WTC11 (cell line): ENCODE measurements at regions not wholly inside any gene's neighbourhood (a gene's known extent, or its start where the extent isn't known, plus 50 kb on each side); places are given as distances from the start of the nearest gene placed in this dataset.

Source experiments
- ATAC-seq: fragments of 200-7000 bp; cut with Tn5 transposase; 2 replicates; pipeline ENCODE4 v1.10.0; 2021; ENCODE audit warnings: mild to moderate bottlenecking, moderate library complexity
- CTCF ChIA-PET: fragments of 300-600 bp; sonication (Branson Sonifier 250); formaldehyde crosslinking; loops from one replicate; lab custom pipeline; 2021; ENCODE audit warnings: antibody characterized with exemption; lab: Charles Lee
- POLR2A ChIA-PET: fragments of 350-600 bp; sonication (Branson Sonifier 250); formaldehyde crosslinking; loops from one replicate; lab custom pipeline; 2021; ENCODE audit warnings: antibody characterized with exemption; lab: Charles Lee
- DNase-seq: peaks from one replicate; pipeline ENCODE4 v3.0.0; 2021; ENCODE audit warnings: low spot score
- H3K27ac Mint-ChIP-seq: 2 replicates; pipeline ENCODE4 v1.8.0; 2021; ENCODE audit warnings: mixed read lengths
- H3K27me3 Mint-ChIP-seq: 2 replicates; pipeline ENCODE4 v1.8.0; 2021; ENCODE audit warnings: low read depth, mild to moderate bottlenecking, moderate library complexity, mixed read lengths
- H3K36me3 Mint-ChIP-seq: 2 replicates; pipeline ENCODE4 v1.8.0; 2021; ENCODE audit warnings: mixed read lengths
- H3K4me1 Mint-ChIP-seq: 2 replicates; pipeline ENCODE4 v1.8.0; 2022; ENCODE audit warnings: mixed read lengths
- H3K4me3 Mint-ChIP-seq: 2 replicates; pipeline ENCODE4 v1.8.0; 2021; ENCODE audit warnings: mild to moderate bottlenecking, moderate library complexity, mixed read lengths
- H3K9me3 Mint-ChIP-seq: 2 replicates; pipeline ENCODE4 v1.8.0; 2021; ENCODE audit warnings: mixed read lengths
- ERG ChIP-seq: fragments of 250-450 bp; sonication (Bioruptor Pico); IDR thresholded peaks from 2 replicates; pipeline ENCODE4 v1.8.0; 2021; ENCODE audit warnings: mild to moderate bottlenecking
- FOXJ3 ChIP-seq: sonication (generic); formaldehyde crosslinking; IDR thresholded peaks from 2 replicates; pipeline ENCODE4 v1.9.0; 2021; ENCODE audit warnings: missing genetic modification reagents, mild to moderate bottlenecking, borderline replicate concordance
- IRF2 ChIP-seq: sonication (generic); formaldehyde crosslinking; IDR thresholded peaks from 2 replicates; pipeline ENCODE4 v1.8.0; 2022; ENCODE audit warnings: low read depth, missing genetic modification reagents, borderline replicate concordance
- MXD4 ChIP-seq: fragments of 250-450 bp; sonication (Bioruptor Pico); IDR thresholded peaks from 2 replicates; pipeline ENCODE4 v1.8.0; 2021; ENCODE audit warnings: mild to moderate bottlenecking, moderate library complexity, borderline replicate concordance
- NFE2L1 ChIP-seq: sonication (generic); formaldehyde crosslinking; IDR thresholded peaks from 2 replicates; pipeline ENCODE4 v1.8.1; 2023; ENCODE audit warnings: missing genetic modification reagents
- NR1H2 ChIP-seq: sonication (generic); formaldehyde crosslinking; IDR thresholded peaks from 2 replicates; pipeline ENCODE4 v1.9.0; 2021; ENCODE audit warnings: mild to moderate bottlenecking, moderate library complexity, missing genetic modification reagents
- TEAD4 ChIP-seq: sonication (generic); formaldehyde crosslinking; IDR thresholded peaks from 2 replicates; pipeline ENCODE4 v1.8.0; 2022; ENCODE audit warnings: mild to moderate bottlenecking, missing genetic modification reagents
- USF1 ChIP-seq: sonication (generic); formaldehyde crosslinking; IDR thresholded peaks from 2 replicates; pipeline ENCODE4 v1.8.0; 2022; ENCODE audit warnings: mild to moderate bottlenecking, missing genetic modification reagents
- TF ChIP-seq, protein P1 (sequence below): fragments of 250-450 bp; sonication (Bioruptor Pico); IDR thresholded peaks from 2 replicates; pipeline ENCODE4 v1.9.0; 2021; ENCODE audit warnings: mild to moderate bottlenecking, borderline replicate concordance
- TF ChIP-seq, protein P2 (sequence below): sonication (generic); formaldehyde crosslinking; IDR thresholded peaks from 2 replicates; pipeline ENCODE4 v1.8.0; 2022; ENCODE audit warnings: missing genetic modification reagents

- Mint-ChIP-seq H3K27me3 (no peaks in the 10 kb centered on the region), H3K36me3 (no peaks in the 10 kb centered on the region), H3K4me1 (peaks cover 16% of the 10 kb centered on the region), H3K4me3 (no peak overlapping the region), H3K9me3 (no peaks in the 10 kb centered on the region), H3K27ac (no peak overlapping the region)
- POLR2A ChIA-PET: no interaction called here
- TF ChIP-seq, protein P1, sequence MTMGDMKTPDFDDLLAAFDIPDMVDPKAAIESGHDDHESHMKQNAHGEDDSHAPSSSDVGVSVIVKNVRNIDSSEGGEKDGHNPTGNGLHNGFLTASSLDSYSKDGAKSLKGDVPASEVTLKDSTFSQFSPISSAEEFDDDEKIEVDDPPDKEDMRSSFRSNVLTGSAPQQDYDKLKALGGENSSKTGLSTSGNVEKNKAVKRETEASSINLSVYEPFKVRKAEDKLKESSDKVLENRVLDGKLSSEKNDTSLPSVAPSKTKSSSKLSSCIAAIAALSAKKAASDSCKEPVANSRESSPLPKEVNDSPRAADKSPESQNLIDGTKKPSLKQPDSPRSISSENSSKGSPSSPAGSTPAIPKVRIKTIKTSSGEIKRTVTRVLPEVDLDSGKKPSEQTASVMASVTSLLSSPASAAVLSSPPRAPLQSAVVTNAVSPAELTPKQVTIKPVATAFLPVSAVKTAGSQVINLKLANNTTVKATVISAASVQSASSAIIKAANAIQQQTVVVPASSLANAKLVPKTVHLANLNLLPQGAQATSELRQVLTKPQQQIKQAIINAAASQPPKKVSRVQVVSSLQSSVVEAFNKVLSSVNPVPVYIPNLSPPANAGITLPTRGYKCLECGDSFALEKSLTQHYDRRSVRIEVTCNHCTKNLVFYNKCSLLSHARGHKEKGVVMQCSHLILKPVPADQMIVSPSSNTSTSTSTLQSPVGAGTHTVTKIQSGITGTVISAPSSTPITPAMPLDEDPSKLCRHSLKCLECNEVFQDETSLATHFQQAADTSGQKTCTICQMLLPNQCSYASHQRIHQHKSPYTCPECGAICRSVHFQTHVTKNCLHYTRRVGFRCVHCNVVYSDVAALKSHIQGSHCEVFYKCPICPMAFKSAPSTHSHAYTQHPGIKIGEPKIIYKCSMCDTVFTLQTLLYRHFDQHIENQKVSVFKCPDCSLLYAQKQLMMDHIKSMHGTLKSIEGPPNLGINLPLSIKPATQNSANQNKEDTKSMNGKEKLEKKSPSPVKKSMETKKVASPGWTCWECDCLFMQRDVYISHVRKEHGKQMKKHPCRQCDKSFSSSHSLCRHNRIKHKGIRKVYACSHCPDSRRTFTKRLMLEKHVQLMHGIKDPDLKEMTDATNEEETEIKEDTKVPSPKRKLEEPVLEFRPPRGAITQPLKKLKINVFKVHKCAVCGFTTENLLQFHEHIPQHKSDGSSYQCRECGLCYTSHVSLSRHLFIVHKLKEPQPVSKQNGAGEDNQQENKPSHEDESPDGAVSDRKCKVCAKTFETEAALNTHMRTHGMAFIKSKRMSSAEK (CRISPR knock-in tag): no peak
- no peak for TF ChIP-seq ERG
- TF ChIP-seq NFE2L1 (CRISPR knock-in tag): no peak
- TF ChIP-seq FOXJ3 (CRISPR knock-in tag): no peak
- TF ChIP-seq MXD4 (CRISPR knock-in tag): no peak
- CTCF ChIA-PET: interaction anchor here (1.3 kb wide), 1 partner anchor 133 kb away, joined by 4 read pairs; no protein-coding TSS in a partner anchor
- DNase-seq (no peak), ATAC-seq (no peak)
These were observed 158.5 kb upstream of the ADGRB3 start for GRCh38 chr6:68476611-68477010.

DNA sequence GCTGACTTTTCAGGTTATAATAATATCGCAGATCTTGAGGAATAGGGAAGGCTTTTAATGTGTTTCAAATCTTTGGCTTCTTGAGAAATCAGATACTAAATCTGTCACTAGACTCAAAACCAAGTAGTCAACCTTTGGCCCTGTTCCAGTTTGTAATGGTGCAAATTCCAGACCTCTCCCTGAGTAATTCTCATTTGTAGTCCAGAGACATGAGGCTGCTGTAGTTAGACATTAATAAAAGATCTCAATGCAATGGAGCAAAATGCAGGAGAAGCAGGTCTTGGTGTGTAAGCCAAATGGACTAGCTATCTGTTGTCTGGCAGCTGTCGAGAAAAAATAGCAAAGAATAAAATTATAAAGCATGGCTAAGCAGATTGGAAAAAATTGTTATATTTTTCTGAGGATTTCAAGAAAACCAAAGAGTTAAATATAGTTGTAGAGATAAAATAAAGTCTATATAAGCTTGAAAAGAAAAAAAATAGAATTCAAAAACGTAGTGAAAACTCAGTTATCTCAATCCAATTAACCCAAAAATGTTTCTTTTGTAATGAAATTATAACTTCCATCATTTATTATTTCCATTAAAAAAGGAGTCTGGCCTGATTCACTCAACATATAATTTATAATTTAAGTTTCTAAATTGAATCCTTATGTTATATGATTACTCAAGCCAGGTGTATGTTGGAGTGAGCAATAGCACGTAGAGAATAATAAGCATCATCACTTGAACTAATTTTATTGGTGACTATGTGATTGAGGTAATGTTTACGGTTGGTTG is 161.5 kb upstream of the ADGRB3 start:
- Mint-ChIP-seq H3K27me3 (no peaks in the 10 kb centered on the region), H3K27ac (no peak overlapping the region), H3K9me3 (no peaks in the 10 kb centered on the region), H3K4me3 (no peak overlapping the region), H3K36me3 (no peaks in the 10 kb centered on the region)
- POLR2A ChIA-PET: no interaction called here
- ATAC-seq: no peak
- TF ChIP-seq ERG (no peak), IRF2 (no peak), NR1H2 (no peak), TEAD4 (CRISPR knock-in tag) (no peak), USF1 (CRISPR knock-in tag) (no peak)
- TF ChIP-seq, protein P2, sequence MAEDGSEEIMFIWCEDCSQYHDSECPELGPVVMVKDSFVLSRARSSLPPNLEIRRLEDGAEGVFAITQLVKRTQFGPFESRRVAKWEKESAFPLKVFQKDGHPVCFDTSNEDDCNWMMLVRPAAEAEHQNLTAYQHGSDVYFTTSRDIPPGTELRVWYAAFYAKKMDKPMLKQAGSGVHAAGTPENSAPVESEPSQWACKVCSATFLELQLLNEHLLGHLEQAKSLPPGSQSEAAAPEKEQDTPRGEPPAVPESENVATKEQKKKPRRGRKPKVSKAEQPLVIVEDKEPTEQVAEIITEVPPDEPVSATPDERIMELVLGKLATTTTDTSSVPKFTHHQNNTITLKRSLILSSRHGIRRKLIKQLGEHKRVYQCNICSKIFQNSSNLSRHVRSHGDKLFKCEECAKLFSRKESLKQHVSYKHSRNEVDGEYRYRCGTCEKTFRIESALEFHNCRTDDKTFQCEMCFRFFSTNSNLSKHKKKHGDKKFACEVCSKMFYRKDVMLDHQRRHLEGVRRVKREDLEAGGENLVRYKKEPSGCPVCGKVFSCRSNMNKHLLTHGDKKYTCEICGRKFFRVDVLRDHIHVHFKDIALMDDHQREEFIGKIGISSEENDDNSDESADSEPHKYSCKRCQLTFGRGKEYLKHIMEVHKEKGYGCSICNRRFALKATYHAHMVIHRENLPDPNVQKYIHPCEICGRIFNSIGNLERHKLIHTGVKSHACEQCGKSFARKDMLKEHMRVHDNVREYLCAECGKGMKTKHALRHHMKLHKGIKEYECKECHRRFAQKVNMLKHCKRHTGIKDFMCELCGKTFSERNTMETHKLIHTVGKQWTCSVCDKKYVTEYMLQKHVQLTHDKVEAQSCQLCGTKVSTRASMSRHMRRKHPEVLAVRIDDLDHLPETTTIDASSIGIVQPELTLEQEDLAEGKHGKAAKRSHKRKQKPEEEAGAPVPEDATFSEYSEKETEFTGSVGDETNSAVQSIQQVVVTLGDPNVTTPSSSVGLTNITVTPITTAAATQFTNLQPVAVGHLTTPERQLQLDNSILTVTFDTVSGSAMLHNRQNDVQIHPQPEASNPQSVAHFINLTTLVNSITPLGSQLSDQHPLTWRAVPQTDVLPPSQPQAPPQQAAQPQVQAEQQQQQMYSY (CRISPR knock-in tag): no peak
- TF ChIP-seq, all 79 proteins: peak for 0
- DNase-seq: no peak
- CTCF ChIA-PET: interaction anchor here (0.6 kb wide), 1 partner anchor 163 kb away, joined by 4 read pairs; no protein-coding TSS in a partner anchor
- peaks cover 16% of the 10 kb centered on the region for H3K4me1 Mint-ChIP-seq
